ENCODE measurements at regions not wholly inside any gene's neighbourhood (a gene's known extent, or its start where the extent isn't known, plus 50 kb on each side); places are given as distances from the start of the nearest gene placed in this dataset.
"Not testable (repeated sequence)": the region's sequence is repeated elsewhere in the genome, so short reads cannot be mapped to it uniquely, and the experiment has no call there.

DNA sequence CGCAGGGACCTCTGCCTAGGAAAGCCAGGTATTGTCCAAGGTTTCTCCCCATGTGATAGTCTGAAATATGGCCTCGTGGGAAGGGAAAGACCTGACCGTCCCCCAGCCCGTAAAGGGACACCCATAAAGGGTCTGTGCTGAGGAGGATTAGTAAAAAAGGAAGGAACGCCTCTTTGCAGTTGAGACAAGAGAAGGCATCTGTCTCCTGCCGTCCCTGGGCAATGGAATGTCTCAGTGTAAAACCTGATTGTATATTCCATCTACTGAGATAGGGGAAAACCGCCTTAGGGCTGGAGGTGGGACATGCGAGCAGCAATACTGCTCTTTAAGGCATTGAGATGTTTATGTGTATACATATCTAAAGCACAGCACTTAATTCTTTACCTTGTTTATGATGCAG, 188.2 kb upstream of the LRIG3 start:
- TF ChIP-seq POLR2A (IDR thresholded peaks at IDR 0.05): not testable (repeated sequence)
- TF ChIP-seq, protein P1, sequence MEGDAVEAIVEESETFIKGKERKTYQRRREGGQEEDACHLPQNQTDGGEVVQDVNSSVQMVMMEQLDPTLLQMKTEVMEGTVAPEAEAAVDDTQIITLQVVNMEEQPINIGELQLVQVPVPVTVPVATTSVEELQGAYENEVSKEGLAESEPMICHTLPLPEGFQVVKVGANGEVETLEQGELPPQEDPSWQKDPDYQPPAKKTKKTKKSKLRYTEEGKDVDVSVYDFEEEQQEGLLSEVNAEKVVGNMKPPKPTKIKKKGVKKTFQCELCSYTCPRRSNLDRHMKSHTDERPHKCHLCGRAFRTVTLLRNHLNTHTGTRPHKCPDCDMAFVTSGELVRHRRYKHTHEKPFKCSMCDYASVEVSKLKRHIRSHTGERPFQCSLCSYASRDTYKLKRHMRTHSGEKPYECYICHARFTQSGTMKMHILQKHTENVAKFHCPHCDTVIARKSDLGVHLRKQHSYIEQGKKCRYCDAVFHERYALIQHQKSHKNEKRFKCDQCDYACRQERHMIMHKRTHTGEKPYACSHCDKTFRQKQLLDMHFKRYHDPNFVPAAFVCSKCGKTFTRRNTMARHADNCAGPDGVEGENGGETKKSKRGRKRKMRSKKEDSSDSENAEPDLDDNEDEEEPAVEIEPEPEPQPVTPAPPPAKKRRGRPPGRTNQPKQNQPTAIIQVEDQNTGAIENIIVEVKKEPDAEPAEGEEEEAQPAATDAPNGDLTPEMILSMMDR (IDR thresholded peaks at IDR 0.05): not testable (repeated sequence)

All from right lobe of liver (tissue), 4 donors.